ENCODE measurements at regions not wholly inside any gene's neighbourhood (a gene's known extent, or its start where the extent isn't known, plus 50 kb on each side); places are given as distances from the start of the nearest gene placed in this dataset.

DNA sequence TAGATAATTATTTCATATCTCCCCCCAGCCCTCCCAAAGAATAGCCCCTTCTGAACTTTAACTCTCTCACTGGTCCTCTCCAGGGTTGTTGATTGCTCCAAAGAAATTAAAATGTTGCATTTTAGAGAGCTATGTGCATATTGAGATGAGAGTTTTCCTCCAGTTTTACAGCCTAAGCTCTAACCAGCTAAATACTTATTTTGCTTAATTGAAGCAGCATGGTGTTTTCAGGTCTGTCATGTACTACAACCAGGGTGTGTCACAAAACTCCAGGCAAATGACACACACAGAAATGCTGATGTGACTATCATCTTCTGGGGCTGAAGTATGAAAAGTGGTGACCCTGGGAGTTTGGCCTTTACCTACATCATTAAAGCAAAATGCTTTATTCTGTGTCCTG lies 196.8 kb upstream of the STXBP5 start:
- TF ChIP-seq EZH2 (IDR thresholded peaks at IDR 0.05; ENCODE audit: low read depth), result no peak
- TF ChIP-seq, protein P1, sequence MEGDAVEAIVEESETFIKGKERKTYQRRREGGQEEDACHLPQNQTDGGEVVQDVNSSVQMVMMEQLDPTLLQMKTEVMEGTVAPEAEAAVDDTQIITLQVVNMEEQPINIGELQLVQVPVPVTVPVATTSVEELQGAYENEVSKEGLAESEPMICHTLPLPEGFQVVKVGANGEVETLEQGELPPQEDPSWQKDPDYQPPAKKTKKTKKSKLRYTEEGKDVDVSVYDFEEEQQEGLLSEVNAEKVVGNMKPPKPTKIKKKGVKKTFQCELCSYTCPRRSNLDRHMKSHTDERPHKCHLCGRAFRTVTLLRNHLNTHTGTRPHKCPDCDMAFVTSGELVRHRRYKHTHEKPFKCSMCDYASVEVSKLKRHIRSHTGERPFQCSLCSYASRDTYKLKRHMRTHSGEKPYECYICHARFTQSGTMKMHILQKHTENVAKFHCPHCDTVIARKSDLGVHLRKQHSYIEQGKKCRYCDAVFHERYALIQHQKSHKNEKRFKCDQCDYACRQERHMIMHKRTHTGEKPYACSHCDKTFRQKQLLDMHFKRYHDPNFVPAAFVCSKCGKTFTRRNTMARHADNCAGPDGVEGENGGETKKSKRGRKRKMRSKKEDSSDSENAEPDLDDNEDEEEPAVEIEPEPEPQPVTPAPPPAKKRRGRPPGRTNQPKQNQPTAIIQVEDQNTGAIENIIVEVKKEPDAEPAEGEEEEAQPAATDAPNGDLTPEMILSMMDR (conservative IDR thresholded peaks at IDR 0.05), result no peak
- no peak overlapping the region for H2AFZ ChIP-seq
- no peak overlapping the region for H3K27ac ChIP-seq
- ChIA-PET CTCF (no interaction called here), POLR2A (ENCODE audit: unreplicated experiment) (no interaction called here)
- BruUV-seq (replicated peaks), result no TSS peak
- no peaks in the 10 kb centered on the region for H3K79me2 ChIP-seq (ENCODE audit: low read depth)
- H4K20me1 ChIP-seq (ENCODE audit: insufficient read depth), result no peaks in the 10 kb centered on the region
- H3K4me3 ChIP-seq, result no peak overlapping the region
- H3K9me3 ChIP-seq (ENCODE audit: insufficient read depth, low read depth), result no peaks in the 10 kb centered on the region
- H3K4me1 ChIP-seq (replicated peaks; ENCODE audit: insufficient read depth), result no peaks in the 10 kb centered on the region
- H3K9me2 ChIP-seq (ENCODE audit: insufficient read depth), result 0 out of 2 replicates have a peak, but pooled peaks cover under 1% of the 10 kb centered on the region
- no peaks in the 10 kb centered on the region for H3K27me3 ChIP-seq (ENCODE audit: insufficient read depth, low read depth)
- no peaks in the 10 kb centered on the region for H3F3A ChIP-seq (ENCODE audit: insufficient read depth, low read depth)
- intact Hi-C loops (cut with micrococcal nuclease; ENCODE audit: unreplicated experiment), result no loop called here
- H3K36me3 ChIP-seq (ENCODE audit: low read depth), result no peaks in the 10 kb centered on the region
- DNase-seq, result no peak
- no peak overlapping the region for H3K4me2 ChIP-seq

GRCh38 chr6:147009358-147009757 lies 194.9 kb upstream of the STXBP5 start:
- ChIA-PET POLR2A (ENCODE audit: unreplicated experiment) (no interaction called here), CTCF (no interaction called here)
- Histone ChIP-seq H3K36me3 (ENCODE audit: low read depth) (no peaks in the 10 kb centered on the region), H3K27ac (no peak overlapping the region), H2AFZ (no peak overlapping the region), H3K9me2 (ENCODE audit: insufficient read depth) (peaks cover 6% of the 10 kb centered on the region; the same call in 1 of the 2 replicates), H3K4me3 (no peak overlapping the region), H3K4me1 (replicated peaks; ENCODE audit: insufficient read depth) (no peaks in the 10 kb centered on the region), H3K27me3 (ENCODE audit: insufficient read depth, low read depth) (no peaks in the 10 kb centered on the region), H4K20me1 (ENCODE audit: insufficient read depth) (no peaks in the 10 kb centered on the region), H3K79me2 (ENCODE audit: low read depth) (no peaks in the 10 kb centered on the region), H3F3A (ENCODE audit: insufficient read depth, low read depth) (no peaks in the 10 kb centered on the region), H3K4me2 (no peak overlapping the region), H3K9me3 (ENCODE audit: insufficient read depth, low read depth) (no peaks in the 10 kb centered on the region)
- no peak for DNase-seq
- no TSS peak for BruUV-seq (replicated peaks)
- intact Hi-C loops (cut with micrococcal nuclease; ENCODE audit: unreplicated experiment), result no loop called here
- no peak for TF ChIP-seq EZH2 (IDR thresholded peaks at IDR 0.05; ENCODE audit: low read depth)
- TF ChIP-seq, protein P1 (conservative IDR thresholded peaks at IDR 0.05), result no peak

- no peaks in the 10 kb centered on the region for H3F3A ChIP-seq (ENCODE audit: insufficient read depth, low read depth)
- BruUV-seq (replicated peaks), result no TSS peak
- intact Hi-C loops (cut with micrococcal nuclease; ENCODE audit: unreplicated experiment), result no loop called here
- no peaks in the 10 kb centered on the region for H4K20me1 ChIP-seq (ENCODE audit: insufficient read depth)
- H3K4me3 ChIP-seq, result no peak overlapping the region
- ChIA-PET CTCF (no interaction called here), POLR2A (ENCODE audit: unreplicated experiment) (no interaction called here)
- peaks cover 6% of the 10 kb centered on the region; the same call in 1 of the 2 replicates for H3K9me2 ChIP-seq (ENCODE audit: insufficient read depth)
- no peaks in the 10 kb centered on the region for H3K27me3 ChIP-seq (ENCODE audit: insufficient read depth, low read depth)
- no peak overlapping the region for H3K4me2 ChIP-seq
- no peak overlapping the region for H2AFZ ChIP-seq
- no peak for TF ChIP-seq EZH2 (IDR thresholded peaks at IDR 0.05; ENCODE audit: low read depth)
- TF ChIP-seq, protein P1 (conservative IDR thresholded peaks at IDR 0.05), result no peak
- no peaks in the 10 kb centered on the region for H3K9me3 ChIP-seq (ENCODE audit: insufficient read depth, low read depth)
- no peaks in the 10 kb centered on the region for H3K79me2 ChIP-seq (ENCODE audit: low read depth)
- DNase-seq, result no peak
- H3K36me3 ChIP-seq (ENCODE audit: low read depth), result no peaks in the 10 kb centered on the region
- H3K27ac ChIP-seq, result no peak overlapping the region
- H3K4me1 ChIP-seq (replicated peaks; ENCODE audit: insufficient read depth), result no peaks in the 10 kb centered on the region
Observed at GRCh38 chr6:147015674-147016073, 188.5 kb upstream of the STXBP5 start.
